NB4 (cell line): ENCODE measurements at regions not wholly inside any gene's neighbourhood (a gene's known extent, or its start where the extent isn't known, plus 50 kb on each side); places are given as distances from the start of the nearest gene placed in this dataset.

Source experiments
- MYC ChIP-seq: IDR thresholded peaks from 2 replicates; pipeline ENCODE4 v1.6.1; 2011; ENCODE audit warnings: low read depth, low read length
- POLR2A ChIP-seq: IDR thresholded peaks from 2 replicates; pipeline ENCODE4 v1.6.1; 2011; ENCODE audit warnings: mild to moderate bottlenecking; ENCODE audit not compliant: insufficient read length; ENCODE audit errors: extremely low read depth
- TF ChIP-seq, protein P1 (sequence below): IDR thresholded peaks from one replicate; pipeline ENCODE4 v1.5.1; 2012; ENCODE audit warnings: low read depth, low read length
- TF ChIP-seq, protein P2 (sequence below): IDR thresholded peaks from 2 replicates; pipeline ENCODE4 v1.6.1; 2011; ENCODE audit warnings: low read depth, low read length

DNA sequence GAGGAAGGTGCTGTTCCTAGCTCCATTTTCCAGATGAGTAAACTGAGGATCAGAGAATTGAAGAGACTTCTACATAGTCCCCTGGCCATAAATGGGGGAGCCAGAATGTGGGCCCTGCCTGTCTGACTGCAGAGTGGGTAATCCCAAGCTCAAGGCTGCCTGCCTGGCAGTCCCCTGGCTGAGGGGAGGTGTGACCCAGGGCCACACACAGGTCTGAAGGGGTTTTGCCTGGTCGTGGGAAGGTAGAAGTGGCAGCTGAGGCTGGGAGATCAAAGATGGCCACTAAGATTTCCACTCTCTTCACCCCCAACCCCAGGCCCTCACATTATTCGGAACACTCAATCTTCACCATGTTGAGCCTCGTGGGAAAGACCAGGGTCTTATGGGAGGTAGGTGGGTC lies 176.3 kb downstream of the MACROH2A1 start:
- TF ChIP-seq, protein P1, sequence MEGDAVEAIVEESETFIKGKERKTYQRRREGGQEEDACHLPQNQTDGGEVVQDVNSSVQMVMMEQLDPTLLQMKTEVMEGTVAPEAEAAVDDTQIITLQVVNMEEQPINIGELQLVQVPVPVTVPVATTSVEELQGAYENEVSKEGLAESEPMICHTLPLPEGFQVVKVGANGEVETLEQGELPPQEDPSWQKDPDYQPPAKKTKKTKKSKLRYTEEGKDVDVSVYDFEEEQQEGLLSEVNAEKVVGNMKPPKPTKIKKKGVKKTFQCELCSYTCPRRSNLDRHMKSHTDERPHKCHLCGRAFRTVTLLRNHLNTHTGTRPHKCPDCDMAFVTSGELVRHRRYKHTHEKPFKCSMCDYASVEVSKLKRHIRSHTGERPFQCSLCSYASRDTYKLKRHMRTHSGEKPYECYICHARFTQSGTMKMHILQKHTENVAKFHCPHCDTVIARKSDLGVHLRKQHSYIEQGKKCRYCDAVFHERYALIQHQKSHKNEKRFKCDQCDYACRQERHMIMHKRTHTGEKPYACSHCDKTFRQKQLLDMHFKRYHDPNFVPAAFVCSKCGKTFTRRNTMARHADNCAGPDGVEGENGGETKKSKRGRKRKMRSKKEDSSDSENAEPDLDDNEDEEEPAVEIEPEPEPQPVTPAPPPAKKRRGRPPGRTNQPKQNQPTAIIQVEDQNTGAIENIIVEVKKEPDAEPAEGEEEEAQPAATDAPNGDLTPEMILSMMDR: no peak
- TF ChIP-seq POLR2A (no peak), MYC (no peak)
- TF ChIP-seq, protein P2, sequence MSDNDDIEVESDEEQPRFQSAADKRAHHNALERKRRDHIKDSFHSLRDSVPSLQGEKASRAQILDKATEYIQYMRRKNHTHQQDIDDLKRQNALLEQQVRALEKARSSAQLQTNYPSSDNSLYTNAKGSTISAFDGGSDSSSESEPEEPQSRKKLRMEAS: no peak
